NCI-H226 (cell line): ENCODE measurements at regions not wholly inside any gene's neighbourhood (a gene's known extent, or its start where the extent isn't known, plus 50 kb on each side); places are given as distances from the start of the nearest gene placed in this dataset.
A peak's percentile ranks its signal among the peaks of the same experiment; 100 is the strongest.
"Not testable (repeated sequence)": the region's sequence is repeated elsewhere in the genome, so short reads cannot be mapped to it uniquely, and the experiment has no call there.

Source experiments
- DNase-seq: peaks from one replicate; pipeline ENCODE4 v3.0.0-alpha.2; 2015

- not testable (repeated sequence) for DNase-seq
These were observed 81.6 kb upstream of the FCGR1A start for GRCh38 chr1:149700677-149701567.

DNA sequence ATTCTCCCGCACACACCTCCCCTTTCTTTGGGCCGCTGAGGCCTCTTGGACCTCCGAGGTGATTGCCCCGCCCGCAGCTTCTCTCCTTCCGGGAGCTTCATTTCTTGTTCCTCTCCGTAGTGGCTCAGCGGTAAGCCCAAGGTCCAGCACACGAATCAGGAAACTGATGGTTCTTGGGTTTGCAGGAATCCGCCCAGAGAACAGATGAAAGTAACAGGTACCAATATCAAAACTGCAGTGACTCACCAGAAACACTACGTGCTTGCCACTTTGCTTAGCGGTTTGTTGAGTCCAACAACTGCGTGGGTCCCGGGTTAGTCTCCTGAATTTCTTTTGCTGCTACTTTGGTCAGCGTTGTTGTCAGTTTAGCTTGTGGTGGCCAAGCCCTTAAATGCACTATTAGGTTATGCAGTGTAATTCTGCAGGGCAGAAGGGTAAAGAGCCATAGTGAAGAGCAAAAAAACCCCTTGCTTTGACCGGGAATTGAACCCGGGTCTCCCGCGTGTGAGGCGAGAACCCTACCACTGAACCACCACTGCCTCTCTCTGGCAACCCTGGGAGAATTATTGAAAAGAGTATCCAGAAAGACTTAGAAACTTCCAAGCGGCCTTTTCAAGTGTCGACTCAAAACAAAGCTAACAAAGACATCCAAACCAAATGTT is 74.2 kb upstream of the FCGR1A start:
- DNase-seq = peak; percentile 61

DNA sequence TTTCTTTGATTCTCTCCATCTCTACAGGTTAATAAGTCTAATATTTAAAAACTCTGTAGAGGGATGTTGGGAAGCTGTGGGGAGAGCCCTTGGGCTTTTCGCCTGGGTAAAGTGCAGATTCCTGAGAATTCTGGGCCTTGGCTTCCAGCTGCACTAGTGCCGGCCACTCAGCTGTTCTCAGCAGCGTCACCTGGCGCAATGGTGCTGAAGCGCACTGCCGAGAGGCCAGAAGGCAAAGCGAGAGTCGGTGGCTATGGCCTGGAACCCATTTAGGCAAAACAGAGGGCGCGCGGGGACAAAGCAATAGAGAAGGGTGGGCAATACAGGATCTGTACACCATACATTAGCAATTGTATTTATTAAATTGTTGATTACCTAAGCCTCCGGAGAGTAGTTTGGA is 70.8 kb upstream of the FCGR1A start:
- DNase-seq = not testable (repeated sequence)

DNA sequence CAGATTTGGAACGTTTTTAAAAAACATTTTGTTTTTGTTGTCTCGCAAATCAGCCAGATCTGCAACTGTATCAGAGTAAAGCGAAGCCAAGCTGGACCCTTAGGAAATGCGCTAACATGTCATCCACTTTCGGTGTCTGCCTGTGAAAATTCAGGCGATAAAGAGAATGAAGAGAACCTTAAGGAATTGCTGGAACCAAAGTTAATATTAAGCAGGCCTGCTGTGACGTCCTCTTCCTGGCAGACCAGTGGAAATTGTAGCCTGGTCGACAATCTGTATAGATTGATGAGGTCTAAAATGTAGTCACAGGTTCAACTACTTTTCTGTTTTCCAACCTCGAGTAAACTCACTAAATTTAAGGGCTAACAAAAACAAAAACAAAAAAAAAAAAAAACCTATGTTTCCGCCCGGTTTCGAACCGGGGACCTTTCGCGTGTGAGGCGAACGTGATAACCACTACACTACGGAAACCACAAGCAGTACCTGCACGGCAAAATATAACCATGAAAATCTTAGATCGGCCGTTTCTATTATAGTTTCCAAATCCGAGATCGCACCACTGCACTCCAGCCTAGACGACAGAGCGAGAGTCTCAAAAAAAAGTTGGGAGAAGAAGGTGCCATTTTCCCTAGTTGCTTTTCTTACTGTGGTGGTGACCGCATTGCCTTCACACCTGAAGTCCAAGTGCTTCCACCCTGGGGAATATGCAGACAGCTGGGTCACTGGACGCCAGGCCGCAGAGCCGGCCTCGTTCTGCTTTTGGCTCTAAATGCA is 70.2 kb upstream of the FCGR1A start:
- DNase-seq = peak; percentile 53

GRCh38 chr1:149713513-149713912 is 69.0 kb upstream of the FCGR1A start:
- DNase-seq = not testable (repeated sequence)

GRCh38 chr1:149713952-149714351 is 68.5 kb upstream of the FCGR1A start:
- DNase-seq = not testable (repeated sequence)

DNA sequence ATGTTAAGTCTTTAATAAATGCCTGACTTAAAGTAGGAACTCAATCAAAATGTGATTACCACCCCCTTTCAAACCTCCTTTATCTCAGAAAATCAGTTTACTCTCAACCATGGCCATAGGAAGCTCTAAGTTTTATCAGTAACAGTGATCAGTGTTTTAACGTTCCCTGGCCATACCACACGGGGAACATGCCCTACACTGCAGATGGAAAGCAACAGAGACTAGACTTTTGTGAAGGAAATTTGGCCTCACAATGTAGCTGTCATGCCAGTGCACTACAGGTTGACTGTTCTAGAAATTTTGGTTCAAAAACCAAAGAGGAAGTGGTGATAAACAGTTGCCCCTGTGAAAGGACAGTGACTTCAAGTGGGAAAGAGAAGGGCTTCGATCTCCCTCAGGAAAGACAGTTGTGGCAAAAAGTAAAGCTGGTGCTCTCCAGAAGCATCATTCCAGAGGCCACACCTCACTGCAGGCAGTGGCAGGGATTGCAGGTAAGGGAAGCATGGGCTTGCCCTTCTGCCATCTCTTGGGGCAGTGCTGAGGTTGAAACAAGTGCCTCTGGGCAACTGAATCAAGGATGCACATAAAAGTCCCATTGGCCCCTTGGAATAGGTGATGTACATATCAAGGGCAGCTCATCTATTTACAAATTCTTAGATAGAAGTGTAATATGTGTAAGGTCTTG is 57.7 kb upstream of the FCGR1A start:
- DNase-seq = not testable (repeated sequence)

DNA sequence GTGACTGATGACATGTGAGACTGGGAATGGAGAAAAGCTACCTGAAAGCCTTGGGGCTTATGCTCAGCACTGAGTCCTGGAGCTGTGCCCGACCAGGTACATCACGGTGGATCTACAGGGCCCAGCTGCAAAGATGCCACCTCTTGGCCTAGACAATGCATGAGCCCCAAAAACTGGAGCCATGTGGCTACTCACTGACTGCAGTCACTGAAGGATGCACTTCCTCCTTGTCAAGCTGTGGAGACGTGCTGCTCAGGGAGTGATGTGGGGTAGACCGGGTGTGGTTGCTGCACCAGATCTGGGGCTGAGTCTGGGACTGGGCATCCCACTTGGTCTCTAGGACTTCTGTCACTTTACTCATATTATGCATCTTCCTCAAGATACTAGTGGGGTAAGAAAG is 55.8 kb upstream of the FCGR1A start:
- not testable (repeated sequence) for DNase-seq

- not testable (repeated sequence) for DNase-seq
These were observed 53.9 kb upstream of the FCGR1A start for GRCh38 chr1:149728598-149728997.
